OCI-LY7 (cell line): ENCODE measurements at regions not wholly inside any gene's neighbourhood (a gene's known extent, or its start where the extent isn't known, plus 50 kb on each side); places are given as distances from the start of the nearest gene placed in this dataset.

Experiments used
- BruUV-seq: library from RNA; stranded (reverse); fragments of 400-500 nt; replicated peaks from 2 replicates; lab custom pipeline; 2021; lab: Mats Ljungman, UMichigan
- CTCF ChIA-PET: fragments of 300-600 bp; sonication (Branson Sonifier 250); formaldehyde crosslinking; loops from one replicate; lab custom pipeline; 2022; ENCODE audit warnings: antibody characterized with exemption; ENCODE audit not compliant: unreplicated experiment; lab: Charles Lee
- POLR2A ChIA-PET: fragments of 300-600 bp; sonication (Branson Sonifier 250); formaldehyde crosslinking; loops from one replicate; lab custom pipeline; 2022; ENCODE audit warnings: antibody characterized with exemption; lab: Charles Lee
- DNase-seq: peaks from one replicate; pipeline ENCODE4 v3.0.0-alpha.2; 2015; ENCODE audit warnings: low spot score
- H2AFZ ChIP-seq: fragments of 200-600 bp; sonication (generic), shearing (Covaris generic); 2 replicates; pipeline ENCODE4 v1.6.1; 2014; ENCODE audit warnings: mild to moderate bottlenecking, antibody characterized with exemption, low read length, moderate library complexity
- H3K27ac ChIP-seq: fragments of 200-600 bp; sonication (generic); 2 replicates; pipeline ENCODE4 v1.5.1; 2014; ENCODE audit warnings: mixed run types, low read depth, mild to moderate bottlenecking, moderate library complexity, low read length, inconsistent platforms; ENCODE audit not compliant: poor library complexity, severe bottlenecking
- H3K36me3 ChIP-seq: fragments of 200-600 bp; sonication (generic); 2 replicates; pipeline ENCODE4 v1.6.1; 2014; ENCODE audit warnings: mild to moderate bottlenecking, antibody characterized with exemption, low read length, moderate library complexity, mixed read lengths; ENCODE audit not compliant: insufficient read depth
- H3K4me1 ChIP-seq: fragments of 200-600 bp; sonication (generic); 2 replicates; pipeline ENCODE4 v1.5.1; 2014; ENCODE audit warnings: mild to moderate bottlenecking, low read length; ENCODE audit not compliant: insufficient read depth, poor library complexity, severe bottlenecking
- H3K4me2 ChIP-seq: fragments of 200-600 bp; sonication (generic); 2 replicates; pipeline ENCODE4 v1.6.1; 2014; ENCODE audit warnings: mild to moderate bottlenecking, low read length
- H3K4me3 ChIP-seq: fragments of 200-600 bp; sonication (generic); 2 replicates; pipeline ENCODE4 v1.5.1; 2014; ENCODE audit warnings: mild to moderate bottlenecking, low read depth, low read length; ENCODE audit not compliant: poor library complexity, severe bottlenecking
- H3K79me2 ChIP-seq: fragments of 200-600 bp; sonication (generic); 2 replicates; pipeline ENCODE4 v1.6.1; 2016; ENCODE audit warnings: low read depth, mild to moderate bottlenecking, low read length, moderate library complexity, mixed read lengths; ENCODE audit not compliant: insufficient read depth
- H3K9me2 ChIP-seq: fragments of 200-600 bp; sonication (generic); 2 replicates; pipeline ENCODE4 v1.6.1; 2016; ENCODE audit warnings: mild to moderate bottlenecking, low read length, mixed read lengths; ENCODE audit not compliant: insufficient read depth
- H3K9me3 ChIP-seq: fragments of 200-600 bp; sonication (generic); 2 replicates; pipeline ENCODE4 v1.6.1; 2014; ENCODE audit warnings: mild to moderate bottlenecking, mixed run types, low read length, mixed read lengths
- H4K20me1 ChIP-seq: fragments of 200-600 bp; sonication (generic); 2 replicates; pipeline ENCODE4 v1.6.1; 2014; ENCODE audit warnings: mild to moderate bottlenecking, antibody characterized with exemption, low read length, moderate library complexity, mixed read lengths; ENCODE audit not compliant: insufficient read depth
- EZH2phosphoT487 ChIP-seq: fragments of 200-600 bp; sonication (generic); IDR thresholded peaks from 2 replicates; pipeline ENCODE4 v1.6.1; 2018; ENCODE audit warnings: low read depth, borderline replicate concordance, mild to moderate bottlenecking, mixed run types, antibody characterized with exemption, low read length, moderate library complexity, mixed read lengths
- intact Hi-C: fragments of 100-400 bp; cut with micrococcal nuclease; formaldehyde crosslinking; loops from one replicate; pipeline ENCODE4 v1.10.0; 2022; ENCODE audit not compliant: unreplicated experiment
- TF ChIP-seq, protein P1 (sequence below): fragments of 200-600 bp; sonication (generic); conservative IDR thresholded peaks from 2 replicates; pipeline ENCODE4 v1.5.1; 2014; ENCODE audit warnings: mild to moderate bottlenecking, antibody characterized with exemption, low read length, moderate library complexity, mixed read lengths

DNA sequence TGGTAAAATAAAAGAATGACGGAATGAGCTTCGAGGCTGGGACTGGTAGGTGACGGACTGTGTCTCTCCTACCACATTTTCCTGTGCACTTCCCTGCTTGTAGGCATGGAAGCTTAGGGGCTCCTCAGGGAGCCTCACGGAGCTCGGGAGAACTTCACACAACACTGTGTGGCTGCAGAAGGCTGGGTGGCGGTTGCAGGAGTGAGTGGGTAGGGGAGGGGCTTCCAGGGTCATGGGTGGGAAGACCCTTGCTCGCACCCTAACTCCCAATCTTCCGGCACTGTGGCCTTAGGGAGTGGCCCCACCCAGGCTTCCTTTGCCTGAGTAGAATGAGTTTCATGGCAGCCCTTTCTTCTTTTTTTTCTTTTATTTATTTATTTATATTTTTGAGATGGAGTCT lies 128.6 kb downstream of the INHBB start:
- CTCF ChIA-PET: no interaction called here
- Histone ChIP-seq H3K4me1 (no peaks in the 10 kb centered on the region), H3K36me3 (no peaks in the 10 kb centered on the region), H3K27ac (no peak overlapping the region), H4K20me1 (no peaks in the 10 kb centered on the region), H2AFZ (no peak overlapping the region), H3K79me2 (no peaks in the 10 kb centered on the region), H3K9me3 (no peaks in the 10 kb centered on the region), H3K4me2 (no peak overlapping the region), H3K9me2 (no peaks in the 10 kb centered on the region), H3K4me3 (no peak overlapping the region)
- DNase-seq: no peak
- BruUV-seq: no TSS peak
- POLR2A ChIA-PET: no interaction called here
- TF ChIP-seq, protein P1, sequence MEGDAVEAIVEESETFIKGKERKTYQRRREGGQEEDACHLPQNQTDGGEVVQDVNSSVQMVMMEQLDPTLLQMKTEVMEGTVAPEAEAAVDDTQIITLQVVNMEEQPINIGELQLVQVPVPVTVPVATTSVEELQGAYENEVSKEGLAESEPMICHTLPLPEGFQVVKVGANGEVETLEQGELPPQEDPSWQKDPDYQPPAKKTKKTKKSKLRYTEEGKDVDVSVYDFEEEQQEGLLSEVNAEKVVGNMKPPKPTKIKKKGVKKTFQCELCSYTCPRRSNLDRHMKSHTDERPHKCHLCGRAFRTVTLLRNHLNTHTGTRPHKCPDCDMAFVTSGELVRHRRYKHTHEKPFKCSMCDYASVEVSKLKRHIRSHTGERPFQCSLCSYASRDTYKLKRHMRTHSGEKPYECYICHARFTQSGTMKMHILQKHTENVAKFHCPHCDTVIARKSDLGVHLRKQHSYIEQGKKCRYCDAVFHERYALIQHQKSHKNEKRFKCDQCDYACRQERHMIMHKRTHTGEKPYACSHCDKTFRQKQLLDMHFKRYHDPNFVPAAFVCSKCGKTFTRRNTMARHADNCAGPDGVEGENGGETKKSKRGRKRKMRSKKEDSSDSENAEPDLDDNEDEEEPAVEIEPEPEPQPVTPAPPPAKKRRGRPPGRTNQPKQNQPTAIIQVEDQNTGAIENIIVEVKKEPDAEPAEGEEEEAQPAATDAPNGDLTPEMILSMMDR: no peak
- no peak for TF ChIP-seq EZH2phosphoT487
- intact Hi-C loops: no loop called here

- TF ChIP-seq, protein P1: no peak
- no peak for TF ChIP-seq EZH2phosphoT487
- no TSS peak for BruUV-seq
Observed at GRCh38 chr2:120476141-120476540, 130.2 kb downstream of the INHBB start.

DNA sequence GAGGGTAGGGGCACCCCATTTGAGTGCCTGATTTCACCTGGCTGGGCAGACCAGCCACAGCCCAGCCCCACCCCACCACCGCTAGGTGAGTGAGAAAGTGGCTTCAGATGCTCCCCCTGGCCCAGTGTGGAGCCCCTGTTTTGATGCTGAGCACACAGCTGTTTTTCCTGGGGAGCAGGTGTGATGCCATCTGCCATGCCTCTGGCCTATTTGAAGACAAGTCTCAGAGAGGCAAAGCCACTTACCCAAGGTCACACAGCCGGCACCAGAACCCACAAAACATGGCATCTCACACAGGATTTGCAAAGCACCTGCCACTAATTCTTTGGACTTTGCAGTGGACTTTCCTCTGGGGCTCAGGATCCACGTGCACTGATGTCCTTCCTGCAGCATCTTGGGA lies 131.3 kb downstream of the INHBB start:
- no peak for TF ChIP-seq EZH2phosphoT487
- TF ChIP-seq, protein P1: no peak
- Histone ChIP-seq H3K27ac (no peak overlapping the region), H4K20me1 (no peaks in the 10 kb centered on the region), H3K36me3 (no peaks in the 10 kb centered on the region), H3K4me3 (no peak overlapping the region), H3K79me2 (no peaks in the 10 kb centered on the region), H3K9me3 (no peaks in the 10 kb centered on the region), H3K4me2 (no peak overlapping the region), H2AFZ (no peak overlapping the region), H3K4me1 (no peaks in the 10 kb centered on the region), H3K9me2 (no peaks in the 10 kb centered on the region)
- intact Hi-C loops: no loop called here
- POLR2A ChIA-PET: no interaction called here
- CTCF ChIA-PET: no interaction called here
- no TSS peak for BruUV-seq
- no peak for DNase-seq

More at GRCh38 chr2:120476141-120476540, 130.2 kb downstream of the INHBB start:
- intact Hi-C loops: no loop called here
- Histone ChIP-seq H3K4me2 (no peak overlapping the region), H3K4me3 (no peak overlapping the region), H2AFZ (no peak overlapping the region), H3K9me2 (no peaks in the 10 kb centered on the region), H3K27ac (no peak overlapping the region), H3K36me3 (no peaks in the 10 kb centered on the region), H3K79me2 (no peaks in the 10 kb centered on the region), H3K9me3 (no peaks in the 10 kb centered on the region), H4K20me1 (no peaks in the 10 kb centered on the region), H3K4me1 (no peaks in the 10 kb centered on the region)
- ChIA-PET POLR2A (no interaction called here), CTCF (no interaction called here)
- no peak for DNase-seq
